Panc1 (cell line): ENCODE measurements at regions not wholly inside any gene's neighbourhood (a gene's known extent, or its start where the extent isn't known, plus 50 kb on each side); places are given as distances from the start of the nearest gene placed in this dataset.

Source experiments
- CTCF ChIP-seq: fragments of 450-650 bp; IDR thresholded peaks from 2 replicates; pipeline ENCODE4 v1.5.1; 2017; ENCODE audit warnings: mild to moderate bottlenecking
- POLR2AphosphoS5 ChIP-seq: IDR thresholded peaks from 2 replicates; pipeline ENCODE4 v1.6.1; 2012; ENCODE audit warnings: mild to moderate bottlenecking, low read depth, low read length, moderate library complexity

- TF ChIP-seq POLR2AphosphoS5 = no peak
- TF ChIP-seq CTCF = no peak
Observed at GRCh38 chr6:134453792-134454510, 136.0 kb upstream of the SGK1 start.
